Gastrocnemius medialis (tissue), 4 donors: ENCODE measurements at regions not wholly inside any gene's neighbourhood (a gene's known extent, or its start where the extent isn't known, plus 50 kb on each side); places are given as distances from the start of the nearest gene placed in this dataset.

Source experiments
- ATAC-seq, 2 donors: fragments of 150-250 bp; one replicate each; pipeline ENCODE4 v1.9.1; 2016
- DNase-seq, 2 donors: peaks; one replicate each; pipeline ENCODE4 v3.0.0-alpha.2; 2019
- H3K27ac ChIP-seq, 4 donors: fragments of 200-600 bp; sonication (generic); 1 replicate in 1 of 4; 2 replicates in 3 of 4; pipeline ENCODE4 v1.5.1; 2016 to 2018; ENCODE audit warnings: mild to moderate bottlenecking in 2 of 4, moderate library complexity in 1 of 4
- H3K27me3 ChIP-seq, 3 donors: fragments of 200-600 bp; sonication (generic) in 2 of 3; 1 replicate in 1 of 3; 2 replicates in 2 of 3; pipeline versions ENCODE4 v1.5.1 to v1.6.0; 2016 to 2019; ENCODE audit warnings: mild to moderate bottlenecking in 1 of 3, moderate library complexity in 1 of 3
- H3K36me3 ChIP-seq, 2 donors: fragments of 200-600 bp; sonication (generic) in 1 of 2; one replicate each; pipeline ENCODE4 v1.5.1; 2017 to 2018
- H3K4me1 ChIP-seq, 2 donors: fragments of 200-600 bp; sonication (generic) in 1 of 2; one replicate each; pipeline ENCODE4 v1.5.1; 2016 to 2017; ENCODE audit warnings: mild to moderate bottlenecking in 2 of 2
- H3K4me3 ChIP-seq, 4 donors: fragments of 200-600 bp; sonication (generic) in 3 of 4; 1 replicate in 1 of 4; 2 replicates in 3 of 4; pipeline ENCODE4 v1.5.1; 2016 to 2019; ENCODE audit warnings: mild to moderate bottlenecking in 2 of 4
- H3K9me3 ChIP-seq, 3 donors: fragments of 200-600 bp; sonication (generic) in 2 of 3; 1 replicate in 1 of 3; 2 replicates in 2 of 3; pipeline ENCODE4 v1.5.1; 2016 to 2019
- CTCF ChIP-seq, 5 experiments: fragments of 450-650 bp in 3 of 5; fragments of 200-600 bp in 2 of 5; sonication (generic) in 2 of 5; IDR thresholded peaks in 4 of 5; conservative IDR thresholded peaks in 1 of 5; 1 replicate in 4 of 5; 2 replicates in 1 of 5; pipeline ENCODE4 v1.5.1; 2016 to 2019; ENCODE audit warnings: antibody characterized with exemption in 5 of 5, mild to moderate bottlenecking in 3 of 5, moderate library complexity in 3 of 5
- POLR2A ChIP-seq, 2 donors: fragments of 450-650 bp; IDR thresholded peaks; one replicate each; pipeline ENCODE4 v1.6.1; 2017; ENCODE audit warnings: antibody characterized with exemption in 2 of 2, mild to moderate bottlenecking in 2 of 2, moderate library complexity in 2 of 2
- in situ Hi-C, 4 donors: fragments of 200-750 bp; cut with MboI; loops; one replicate each; pipeline versions ENCODE4 v1.15.0 to v1.8.0; 2017; ENCODE audit warnings: low sequenced_read_pairs in 4 of 4
- intact Hi-C: fragments of 100-400 bp; cut with DNase I; formaldehyde crosslinking; loops from one replicate; pipeline ENCODE4 v1.15.1; 2023; ENCODE audit warnings: low total_unique reads

- H3K9me3 ChIP-seq: no peaks in the 10 kb centered on the region
- DNase-seq (no peak), ATAC-seq (no peak)
- no peak for TF ChIP-seq POLR2A (IDR thresholded peaks at IDR 0.05)
- TF ChIP-seq CTCF (IDR thresholded peaks at IDR 0.05 in 4 of 5, conservative IDR thresholded peaks at IDR 0.05 in 1 of 5): no peak
- intact Hi-C loops (no loop called here), in situ Hi-C loops (no loop called here)
- no peaks in the 10 kb centered on the region for H3K36me3 ChIP-seq
- no peak overlapping the region for H3K4me3 ChIP-seq
- H3K4me1 ChIP-seq: peaks cover 0 to 2% of the 10 kb centered on the region in 2 donors
- H3K27me3 ChIP-seq: no peaks in the 10 kb centered on the region
- H3K27ac ChIP-seq: no peak overlapping the region
These were observed 390.5 kb downstream of the IRS1 start for GRCh38 chr2:226409134-226409533.

- H3K9me3 ChIP-seq: no peaks in the 10 kb centered on the region
- H3K4me3 ChIP-seq: no peak overlapping the region
- ATAC-seq (no peak), DNase-seq (no peak)
- in situ Hi-C loops (no loop called here), intact Hi-C loops (no loop called here)
- no peak overlapping the region for H3K27ac ChIP-seq
- TF ChIP-seq POLR2A (IDR thresholded peaks at IDR 0.05) (no peak), CTCF (IDR thresholded peaks at IDR 0.05 in 4 of 5, conservative IDR thresholded peaks at IDR 0.05 in 1 of 5) (no peak)
- no peaks in the 10 kb centered on the region for H3K27me3 ChIP-seq
- no peaks in the 10 kb centered on the region for H3K4me1 ChIP-seq
- no peaks in the 10 kb centered on the region for H3K36me3 ChIP-seq
These were observed 391.5 kb downstream of the IRS1 start for GRCh38 chr2:226408141-226408540.

- Histone ChIP-seq H3K4me1 (no peaks in the 10 kb centered on the region), H3K4me3 (no peak overlapping the region), H3K36me3 (no peaks in the 10 kb centered on the region), H3K27me3 (no peaks in the 10 kb centered on the region), H3K27ac (no peak overlapping the region), H3K9me3 (no peaks in the 10 kb centered on the region)
- no peak for ATAC-seq
- intact Hi-C loops (no loop called here), in situ Hi-C loops (no loop called here)
- DNase-seq: no peak
- no peak for TF ChIP-seq CTCF (IDR thresholded peaks at IDR 0.05 in 4 of 5, conservative IDR thresholded peaks at IDR 0.05 in 1 of 5)
- TF ChIP-seq POLR2A (IDR thresholded peaks at IDR 0.05): no peak
These were observed 392.5 kb downstream of the IRS1 start for GRCh38 chr2:226407135-226407534.

- in situ Hi-C loops: no loop called here
- intact Hi-C loops: no loop called here
- Histone ChIP-seq H3K4me1 (no peaks in the 10 kb centered on the region), H3K36me3 (no peaks in the 10 kb centered on the region), H3K9me3 (no peaks in the 10 kb centered on the region), H3K4me3 (no peak overlapping the region), H3K27ac (no peak overlapping the region), H3K27me3 (no peaks in the 10 kb centered on the region)
- DNase-seq: no peak
- TF ChIP-seq CTCF (IDR thresholded peaks at IDR 0.05 in 4 of 5, conservative IDR thresholded peaks at IDR 0.05 in 1 of 5) (no peak), POLR2A (IDR thresholded peaks at IDR 0.05) (no peak)
- ATAC-seq: no peak
These were observed 394.2 kb downstream of the IRS1 start for GRCh38 chr2:226405465-226405864.

GRCh38 chr2:226403369-226403768 lies 396.3 kb downstream of the IRS1 start:
- Histone ChIP-seq H3K27ac (no peak overlapping the region), H3K4me3 (no peak overlapping the region), H3K27me3 (no peaks in the 10 kb centered on the region), H3K4me1 (no peaks in the 10 kb centered on the region), H3K36me3 (no peaks in the 10 kb centered on the region), H3K9me3 (no peaks in the 10 kb centered on the region)
- DNase-seq (no peak), ATAC-seq (no peak)
- TF ChIP-seq POLR2A (IDR thresholded peaks at IDR 0.05) (no peak), CTCF (IDR thresholded peaks at IDR 0.05 in 4 of 5, conservative IDR thresholded peaks at IDR 0.05 in 1 of 5) (no peak)
- intact Hi-C loops (no loop called here), in situ Hi-C loops (no loop called here)
